K562 (cell line): ENCODE measurements at regions not wholly inside any gene's neighbourhood (a gene's known extent, or its start where the extent isn't known, plus 50 kb on each side); places are given as distances from the start of the nearest gene placed in this dataset.

Experiments used
- ATAC-seq: fragments of 200-7000 bp; cut with Tn5 transposase; 3 replicates; pipeline ENCODE4 v1.9.1; 2020; ENCODE audit warnings: moderate library complexity
- BruUV-seq: library from RNA; stranded (reverse); fragments of 400-500 nt; replicated peaks from 2 replicates; lab custom pipeline; 2021; lab: Mats Ljungman, UMichigan
- CTCF ChIA-PET: fragments of 300-600 bp; formaldehyde crosslinking; extraction: SDS; loops from one replicate; lab custom pipeline; 2021; ENCODE audit warnings: low intra/inter-chr PET ratio; lab: Yijun Ruan, JAX
- POLR2A ChIA-PET: fragments of 300-600, 350-650 bp; sonication (Branson Sonifier 250); formaldehyde crosslinking; extraction: SDS; loops from one replicate; lab custom pipeline; 2021; ENCODE audit warnings: antibody characterized with exemption, inconsistent platforms; lab: Yijun Ruan, JAX
- DNase-seq, 4 experiments: peaks; one replicate each; pipeline versions ENCODE4 v3.0.0 to v3.0.0-alpha.2; 2011 to 2018; ENCODE audit warnings: low spot score in 3 of 4, mixed read lengths in 3 of 4; ENCODE audit errors: extremely low read depth in 1 of 4
- FAIRE-seq: peaks from 2 replicates; lab custom pipeline; 2011; peaks lifted over from hg19 to GRCh38; lab: Jason Lieb, UNC
- H2AFZ ChIP-seq: 2 replicates; pipeline ENCODE4 v1.6.0; 2011; ENCODE audit warnings: low read depth, low read length, control low read depth, inconsistent platforms
- H3K27ac ChIP-seq: fragments of 200-600 bp; 3 replicates; pipeline ENCODE4 v1.8.0; 2011; ENCODE audit warnings: low read depth, mild to moderate bottlenecking, control low read depth, inconsistent platforms, low read length, moderate library complexity, mixed read lengths; ENCODE audit errors: extremely low read depth
- H3K27me3 ChIP-seq, 2 experiments: fragments of 300-600 bp in 1 of 2; 2 replicates in 1 of 2; 3 replicates in 1 of 2; pipeline versions ENCODE4 v1.6.0 to v1.8.0; 2011; ENCODE audit warnings: inconsistent platforms in 2 of 2, low read length in 2 of 2, mild to moderate bottlenecking in 1 of 2, mixed read lengths in 1 of 2, moderate library complexity in 1 of 2; ENCODE audit not compliant: control insufficient read depth in 2 of 2, insufficient read depth in 2 of 2
- H3K36me3 ChIP-seq: fragments of 300-600 bp; 3 replicates; pipeline ENCODE4 v1.8.0; 2011; ENCODE audit warnings: mild to moderate bottlenecking, low read length, inconsistent platforms; ENCODE audit not compliant: control insufficient read depth, insufficient read depth
- H3K4me1 ChIP-seq, 2 experiments: fragments of 200-600 bp in 1 of 2; replicated peaks in 1 of 2; 2 replicates in 1 of 2; 3 replicates in 1 of 2; pipeline versions ENCODE4 v1.5.1 to v1.8.0; 2011; ENCODE audit warnings: inconsistent platforms in 2 of 2, low read length in 2 of 2, mild to moderate bottlenecking in 1 of 2, mixed read lengths in 1 of 2, moderate library complexity in 1 of 2; ENCODE audit not compliant: control insufficient read depth in 2 of 2, insufficient read depth in 2 of 2
- H3K4me2 ChIP-seq: 2 replicates; pipeline ENCODE4 v1.6.1; 2011; ENCODE audit warnings: low read length, control low read depth, inconsistent platforms, mixed read lengths; ENCODE audit not compliant: insufficient read depth
- H3K4me3 ChIP-seq: fragments of 200-600 bp; sonication (generic), shearing (Covaris generic); 2 replicates; pipeline ENCODE4 v1.5.1; 2016; ENCODE audit warnings: control low read depth, inconsistent platforms
- H3K79me2 ChIP-seq: fragments of 200-600 bp; 3 replicates; pipeline ENCODE4 v1.8.0; 2011; ENCODE audit warnings: low read length, inconsistent platforms; ENCODE audit not compliant: control insufficient read depth, insufficient read depth
- H3K9ac ChIP-seq, 2 experiments: 2 replicates each; pipeline versions ENCODE4 v1.6.0 to v1.6.1; 2011; ENCODE audit warnings: low read depth in 2 of 2, low read length in 2 of 2, control low read depth in 1 of 2, inconsistent platforms in 1 of 2, mild to moderate bottlenecking in 1 of 2, mixed read lengths in 1 of 2; ENCODE audit not compliant: insufficient read depth in 1 of 2
- H3K9me1 ChIP-seq: one replicate; pipeline ENCODE4 v1.6.0; 2011; ENCODE audit warnings: inconsistent platforms, mild to moderate bottlenecking, low read length, moderate library complexity; ENCODE audit not compliant: control insufficient read depth, insufficient read depth
- H3K9me3 ChIP-seq: replicated peaks from 2 replicates; pipeline ENCODE4 v1.5.1; 2011; ENCODE audit warnings: low read depth, low read length, inconsistent platforms; ENCODE audit not compliant: control insufficient read depth, insufficient read depth
- H4K20me1 ChIP-seq: replicated peaks from 2 replicates; pipeline ENCODE4 v1.6.1; 2011; ENCODE audit warnings: low read length, inconsistent platforms, mixed read lengths; ENCODE audit not compliant: control insufficient read depth, insufficient read depth
- KAT2B ChIP-seq: IDR thresholded peaks from one replicate; pipeline ENCODE4 v1.6.1; 2012; ENCODE audit warnings: low read depth, mild to moderate bottlenecking, control low read depth, inconsistent platforms, low read length, moderate library complexity
- ZNF3 ChIP-seq: fragments of 250-450 bp; sonication (Bioruptor Pico); IDR thresholded peaks from 2 replicates; pipeline ENCODE4 v1.5.0; 2021; ENCODE audit warnings: mild to moderate bottlenecking, moderate library complexity
- WGBS: fragments of 100-300 bp; shearing (Covaris generic); methylation state at CpG from one replicate; pipeline ENCODE4 v1.1.6; 2016; ENCODE audit warnings: low coverage, mixed read lengths; ENCODE audit not compliant: insufficient coverage; ENCODE audit errors: missing lambda C conversion rate; 5-methylcytosine and 5-hydroxymethylcytosine counted together
- in situ Hi-C: fragments of 300-500 bp; cut with MboI; formaldehyde crosslinking; loops from 4 replicates; pipeline ENCODE4 v1.15.0; 2018; ENCODE audit warnings: inconsistent platforms, mixed read lengths
- intact Hi-C: fragments of 100-400 bp; cut with micrococcal nuclease; formaldehyde crosslinking; loops from 2 replicates; pipeline ENCODE4 v1.14.2; 2022
- TF ChIP-seq, protein P1 (sequence below): fragments of 450-650 bp; IDR thresholded peaks from 2 replicates; pipeline ENCODE4 v1.7.0; 2016; ENCODE audit warnings: borderline replicate concordance
- TF ChIP-seq, protein P2 (sequence below): fragments of 250-450 bp; sonication (Bioruptor Pico); IDR thresholded peaks from 2 replicates; pipeline ENCODE4 v1.5.0; 2021; ENCODE audit warnings: mild to moderate bottlenecking, moderate library complexity
- TF ChIP-seq, protein P3 (sequence below), 2 experiments: fragments of 450-650 bp in 1 of 2; sonication (generic) in 1 of 2; formaldehyde crosslinking in 1 of 2; IDR thresholded peaks; 2 replicates each; pipeline versions ENCODE4 v1.7.1 to v1.9.0; 2016 to 2022; ENCODE audit warnings: inconsistent platforms in 1 of 2, mild to moderate bottlenecking in 1 of 2, missing genetic modification reagents in 1 of 2

DNA sequence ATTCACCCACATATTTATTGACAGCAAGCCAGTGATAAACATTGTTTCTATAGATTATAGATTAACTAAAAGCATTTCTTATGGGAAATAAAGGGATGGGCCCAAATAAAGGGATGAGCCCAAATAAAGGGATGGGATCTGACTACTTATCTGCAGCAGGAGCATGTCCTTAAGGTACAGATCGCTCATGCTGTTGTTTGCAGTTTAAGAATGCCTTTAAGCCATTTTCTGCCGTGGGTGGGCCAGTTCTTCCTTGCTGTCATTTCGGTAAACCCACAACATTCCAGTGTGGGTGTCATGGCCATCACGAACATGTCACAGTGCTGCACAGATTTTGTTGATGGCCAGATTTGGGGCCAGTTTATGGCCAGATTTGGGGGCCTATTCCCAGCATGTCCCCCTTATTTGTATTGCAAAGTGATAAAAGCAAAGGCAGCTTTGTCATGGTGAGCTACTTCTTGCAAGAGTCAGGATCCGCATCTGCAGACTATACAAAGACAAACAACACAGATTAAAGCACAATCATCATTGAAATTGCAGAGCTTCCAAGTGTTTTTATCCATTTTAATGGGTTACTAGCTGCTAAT is 700.7 kb downstream of the LRFN5 start:
- TF ChIP-seq KAT2B (no peak), ZNF3 (CRISPR knock-in tag) (no peak)
- TF ChIP-seq, protein P1, sequence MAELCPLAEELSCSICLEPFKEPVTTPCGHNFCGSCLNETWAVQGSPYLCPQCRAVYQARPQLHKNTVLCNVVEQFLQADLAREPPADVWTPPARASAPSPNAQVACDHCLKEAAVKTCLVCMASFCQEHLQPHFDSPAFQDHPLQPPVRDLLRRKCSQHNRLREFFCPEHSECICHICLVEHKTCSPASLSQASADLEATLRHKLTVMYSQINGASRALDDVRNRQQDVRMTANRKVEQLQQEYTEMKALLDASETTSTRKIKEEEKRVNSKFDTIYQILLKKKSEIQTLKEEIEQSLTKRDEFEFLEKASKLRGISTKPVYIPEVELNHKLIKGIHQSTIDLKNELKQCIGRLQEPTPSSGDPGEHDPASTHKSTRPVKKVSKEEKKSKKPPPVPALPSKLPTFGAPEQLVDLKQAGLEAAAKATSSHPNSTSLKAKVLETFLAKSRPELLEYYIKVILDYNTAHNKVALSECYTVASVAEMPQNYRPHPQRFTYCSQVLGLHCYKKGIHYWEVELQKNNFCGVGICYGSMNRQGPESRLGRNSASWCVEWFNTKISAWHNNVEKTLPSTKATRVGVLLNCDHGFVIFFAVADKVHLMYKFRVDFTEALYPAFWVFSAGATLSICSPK, result no peak
- TF ChIP-seq, protein P2, sequence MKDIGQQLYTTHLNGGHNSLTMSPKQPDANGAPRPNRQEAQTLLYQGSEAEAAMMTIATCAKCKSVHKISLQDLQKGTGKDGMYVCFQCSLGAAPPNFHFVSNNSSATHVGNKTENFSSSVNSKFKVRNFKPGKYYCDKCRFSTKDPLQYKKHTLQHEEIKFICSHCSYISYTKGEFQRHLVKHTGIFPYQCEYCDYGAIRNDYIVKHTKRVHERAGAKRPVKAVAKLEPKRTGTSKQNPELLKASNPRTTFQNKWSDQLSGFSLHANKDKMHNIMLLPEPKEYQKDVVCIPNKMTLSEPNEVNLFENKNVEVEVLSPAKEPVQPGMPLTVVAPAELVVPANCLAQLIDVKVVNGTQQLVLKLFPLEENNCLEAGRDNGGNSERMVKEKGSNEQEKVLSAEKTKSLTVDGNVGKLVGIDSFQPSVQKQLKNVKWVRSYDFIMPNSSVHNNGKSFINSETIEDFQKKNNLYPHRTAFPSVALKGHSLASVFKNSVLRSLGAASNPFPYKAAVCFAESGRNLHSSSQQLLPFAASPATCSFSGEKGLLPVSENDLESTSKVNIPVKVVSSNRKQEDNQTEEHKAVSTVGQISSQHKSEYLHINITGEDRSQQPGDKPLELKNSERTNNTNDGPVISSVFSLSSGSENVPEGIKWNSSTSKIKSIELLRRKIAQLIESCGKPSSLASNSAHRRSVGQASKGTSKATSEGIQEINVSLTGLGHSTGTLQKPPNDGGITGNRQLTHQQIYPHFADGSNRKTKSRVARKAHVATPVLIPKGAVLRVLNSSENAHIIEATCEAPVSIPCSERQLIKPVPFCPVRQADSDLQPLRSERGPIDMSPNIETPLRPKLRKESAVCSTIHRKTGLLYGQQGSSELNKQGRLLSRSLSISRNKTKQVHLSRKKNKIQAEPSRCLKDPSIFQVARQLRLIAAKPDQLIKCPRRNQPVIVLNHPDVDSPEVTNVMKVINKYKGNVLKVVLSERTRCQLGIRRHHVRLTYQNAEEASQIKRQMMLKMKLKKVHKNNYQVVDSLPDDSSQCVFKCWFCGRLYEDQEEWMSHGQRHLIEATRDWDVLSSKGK (CRISPR knock-in tag), result no peak
- TF ChIP-seq, protein P3, sequence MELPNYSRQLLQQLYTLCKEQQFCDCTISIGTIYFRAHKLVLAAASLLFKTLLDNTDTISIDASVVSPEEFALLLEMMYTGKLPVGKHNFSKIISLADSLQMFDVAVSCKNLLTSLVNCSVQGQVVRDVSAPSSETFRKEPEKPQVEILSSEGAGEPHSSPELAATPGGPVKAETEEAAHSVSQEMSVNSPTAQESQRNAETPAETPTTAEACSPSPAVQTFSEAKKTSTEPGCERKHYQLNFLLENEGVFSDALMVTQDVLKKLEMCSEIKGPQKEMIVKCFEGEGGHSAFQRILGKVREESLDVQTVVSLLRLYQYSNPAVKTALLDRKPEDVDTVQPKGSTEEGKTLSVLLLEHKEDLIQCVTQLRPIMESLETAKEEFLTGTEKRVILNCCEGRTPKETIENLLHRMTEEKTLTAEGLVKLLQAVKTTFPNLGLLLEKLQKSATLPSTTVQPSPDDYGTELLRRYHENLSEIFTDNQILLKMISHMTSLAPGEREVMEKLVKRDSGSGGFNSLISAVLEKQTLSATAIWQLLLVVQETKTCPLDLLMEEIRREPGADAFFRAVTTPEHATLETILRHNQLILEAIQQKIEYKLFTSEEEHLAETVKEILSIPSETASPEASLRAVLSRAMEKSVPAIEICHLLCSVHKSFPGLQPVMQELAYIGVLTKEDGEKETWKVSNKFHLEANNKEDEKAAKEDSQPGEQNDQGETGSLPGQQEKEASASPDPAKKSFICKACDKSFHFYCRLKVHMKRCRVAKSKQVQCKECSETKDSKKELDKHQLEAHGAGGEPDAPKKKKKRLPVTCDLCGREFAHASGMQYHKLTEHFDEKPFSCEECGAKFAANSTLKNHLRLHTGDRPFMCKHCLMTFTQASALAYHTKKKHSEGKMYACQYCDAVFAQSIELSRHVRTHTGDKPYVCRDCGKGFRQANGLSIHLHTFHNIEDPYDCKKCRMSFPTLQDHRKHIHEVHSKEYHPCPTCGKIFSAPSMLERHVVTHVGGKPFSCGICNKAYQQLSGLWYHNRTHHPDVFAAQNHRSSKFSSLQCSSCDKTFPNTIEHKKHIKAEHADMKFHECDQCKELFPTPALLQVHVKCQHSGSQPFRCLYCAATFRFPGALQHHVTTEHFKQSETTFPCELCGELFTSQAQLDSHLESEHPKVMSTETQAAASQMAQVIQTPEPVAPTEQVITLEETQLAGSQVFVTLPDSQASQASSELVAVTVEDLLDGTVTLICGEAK (IDR thresholded peaks at IDR 0.05), result no peak
- TF ChIP-seq, protein P3 (CRISPR knock-in tag; IDR thresholded peaks at IDR 0.05), result no peak
- Histone ChIP-seq H3K4me3 (no peak overlapping the region), H3K9ac (no peak overlapping the region), H3K79me2 (no peaks in the 10 kb centered on the region), H3K36me3 (no peaks in the 10 kb centered on the region), H3K4me1 (no peaks in the 10 kb centered on the region), H4K20me1 (no peaks in the 10 kb centered on the region), H3K27ac (no peak overlapping the region), H3K27me3 (no peaks in the 10 kb centered on the region), H3K9me3 (no peaks in the 10 kb centered on the region), H3K4me2 (no peak overlapping the region), H3K9me1 (no peaks in the 10 kb centered on the region), H2AFZ (no peak overlapping the region)
- in situ Hi-C loops (no loop called here), intact Hi-C loops (no loop called here)
- ChIA-PET CTCF (no interaction called here), POLR2A (no interaction called here)
- ATAC-seq (no peak), DNase-seq (no peak), FAIRE-seq (no peak)
- no TSS peak for BruUV-seq
- WGBS, result 0% methylated on average over 1 of the region's 5 CpGs
